ENCODE measurements at regions not wholly inside any gene's neighbourhood (a gene's known extent, or its start where the extent isn't known, plus 50 kb on each side); places are given as distances from the start of the nearest gene placed in this dataset.

DNA sequence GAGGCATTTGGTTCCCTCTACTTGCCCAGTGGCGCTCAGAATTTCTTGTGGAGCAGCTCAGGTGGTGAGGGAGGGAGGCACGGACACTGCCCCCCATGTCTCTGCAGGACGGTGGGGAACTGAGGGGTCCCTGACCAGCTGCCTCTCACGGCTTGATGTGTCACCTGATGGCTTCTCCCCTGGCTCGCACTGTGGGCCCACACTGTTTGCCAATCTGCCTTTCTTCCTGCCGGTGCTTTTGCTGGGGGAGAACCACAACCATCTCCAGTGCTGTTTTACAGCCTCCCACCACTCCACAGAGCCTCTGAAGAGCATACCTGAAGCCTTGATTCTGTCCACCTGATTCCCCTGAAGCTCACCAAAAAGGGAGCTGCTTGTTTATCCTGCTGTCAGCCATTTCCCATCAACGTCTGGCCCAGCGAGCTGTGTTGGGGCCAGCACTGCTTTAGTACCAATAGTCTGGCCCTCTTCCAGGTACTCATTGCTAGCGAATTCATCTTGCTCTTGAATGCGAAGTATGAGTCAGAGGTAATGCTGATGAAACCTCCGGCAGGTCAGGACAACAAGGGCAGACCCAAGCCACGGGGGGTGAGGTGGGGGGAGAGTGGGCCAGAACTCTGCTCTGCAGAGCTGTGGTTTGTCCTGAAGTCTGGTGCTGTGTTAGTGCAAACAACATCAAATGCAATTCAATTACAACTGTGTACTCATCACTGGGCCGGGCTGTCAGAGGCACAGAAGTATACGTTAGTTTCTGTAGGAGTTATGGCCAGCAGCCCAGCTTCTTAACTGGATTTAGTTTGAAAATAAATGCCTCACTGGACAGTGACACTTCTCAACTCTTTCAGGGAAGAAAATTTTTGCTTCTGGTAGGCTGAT lies 208.3 kb upstream of the JADE1 start:
- DNase-seq = no peak

DNA sequence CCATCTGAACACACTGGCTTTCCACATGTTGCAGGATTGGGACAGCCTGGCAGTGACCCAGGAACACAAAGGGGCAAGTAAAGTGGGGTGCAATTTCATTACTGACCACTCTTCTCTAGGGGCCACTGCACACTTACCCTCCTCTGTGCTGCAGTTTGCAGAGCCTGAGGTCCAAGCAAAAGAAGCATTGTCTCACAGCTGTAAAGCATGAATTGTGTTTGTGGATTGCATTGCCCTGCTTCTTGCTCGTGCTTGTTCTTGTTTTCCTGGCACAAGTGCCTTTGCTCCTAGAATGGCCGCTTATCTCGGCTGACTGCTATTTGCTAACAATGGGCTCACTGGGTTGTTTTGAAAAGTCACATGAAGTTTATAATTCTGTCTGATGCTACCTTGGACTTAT lies 209.1 kb upstream of the JADE1 start:
- DNase-seq = no peak

DNA sequence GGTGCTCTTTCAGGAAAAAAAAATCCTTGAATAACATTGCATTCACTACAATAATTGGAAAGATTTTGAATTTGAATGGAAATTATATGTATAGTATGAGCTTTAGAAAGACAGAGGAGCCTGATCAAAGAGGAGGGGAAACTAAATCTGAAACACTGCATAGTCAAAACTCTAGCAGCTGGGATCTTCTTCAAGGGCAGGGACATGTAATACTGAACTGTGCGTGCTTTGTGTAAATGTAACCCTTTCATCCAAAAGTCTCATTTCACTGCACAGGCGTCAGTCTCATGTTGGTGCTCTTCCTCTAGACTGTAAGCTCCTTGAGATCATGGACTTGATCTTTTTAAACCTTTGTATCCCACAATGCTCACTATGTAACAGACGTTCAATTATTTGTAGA lies 212.0 kb upstream of the JADE1 start:
- DNase-seq = no peak

- no peak for DNase-seq
These were observed 212.6 kb upstream of the JADE1 start for GRCh38 chr4:128596853-128597252.

- DNase-seq = no peak
These were observed 213.4 kb upstream of the JADE1 start for GRCh38 chr4:128596115-128596514.

- no peak for DNase-seq
These were observed 218.0 kb upstream of the JADE1 start for GRCh38 chr4:128591482-128591881.

GRCh38 chr4:128590773-128591172 lies 218.7 kb upstream of the JADE1 start:
- DNase-seq = no peak

DNA sequence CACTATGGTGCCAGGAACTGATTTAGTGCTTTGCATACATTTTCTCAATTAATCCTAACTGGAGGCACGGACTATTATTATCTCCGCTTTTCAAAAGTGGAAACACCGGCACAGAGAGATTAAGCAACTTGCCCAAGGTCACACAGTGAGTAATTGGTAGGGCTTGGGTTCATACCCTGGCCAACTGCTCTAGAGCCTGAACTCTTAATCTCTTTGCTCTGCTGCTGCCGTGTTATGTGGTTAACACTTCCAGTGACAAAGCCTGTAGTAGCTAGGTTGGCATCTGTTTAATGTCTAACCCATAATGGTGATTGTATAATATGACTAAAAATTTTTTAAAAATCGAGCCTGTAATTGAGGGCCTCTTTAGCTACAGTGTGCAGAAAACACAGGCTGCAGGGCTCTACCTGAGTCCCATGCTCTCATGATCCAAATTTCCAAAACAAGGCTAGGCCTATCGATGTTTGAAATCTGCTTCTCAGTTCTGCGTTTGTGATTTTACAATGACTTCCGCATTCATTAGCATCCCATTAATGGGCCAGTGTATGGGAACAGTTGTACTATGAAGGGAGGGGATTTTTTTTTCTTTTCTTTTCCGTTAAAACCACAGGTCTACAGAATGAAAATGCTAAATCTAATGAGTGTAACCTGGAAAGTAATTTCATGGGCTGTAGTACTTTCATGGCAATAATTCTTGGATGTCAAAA lies 219.3 kb upstream of the JADE1 start:
- DNase-seq = no peak

- DNase-seq = no peak
These were observed 220.0 kb upstream of the JADE1 start for GRCh38 chr4:128589384-128589965.

DNA sequence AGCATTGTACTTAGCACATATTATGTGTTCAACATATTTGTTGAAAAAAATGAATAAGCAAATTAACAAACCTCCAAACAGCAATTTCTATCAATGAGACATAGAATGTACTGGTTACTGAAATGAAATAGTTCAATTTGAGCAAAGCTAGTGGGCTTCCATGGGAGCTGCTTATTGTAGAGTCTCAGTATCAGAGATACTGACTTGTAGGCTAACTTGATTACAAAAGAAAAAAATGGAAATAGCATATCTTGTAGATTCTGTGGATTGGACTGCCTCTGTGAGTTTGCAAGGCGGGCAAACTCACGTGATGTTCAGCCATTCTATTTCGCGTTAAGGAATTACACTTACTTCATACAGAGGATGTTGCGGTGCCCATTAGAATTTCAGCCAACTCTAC lies 222.1 kb upstream of the JADE1 start:
- no peak for DNase-seq

- no peak for DNase-seq
These were observed 225.5 kb upstream of the JADE1 start for GRCh38 chr4:128583753-128584712.

DNA sequence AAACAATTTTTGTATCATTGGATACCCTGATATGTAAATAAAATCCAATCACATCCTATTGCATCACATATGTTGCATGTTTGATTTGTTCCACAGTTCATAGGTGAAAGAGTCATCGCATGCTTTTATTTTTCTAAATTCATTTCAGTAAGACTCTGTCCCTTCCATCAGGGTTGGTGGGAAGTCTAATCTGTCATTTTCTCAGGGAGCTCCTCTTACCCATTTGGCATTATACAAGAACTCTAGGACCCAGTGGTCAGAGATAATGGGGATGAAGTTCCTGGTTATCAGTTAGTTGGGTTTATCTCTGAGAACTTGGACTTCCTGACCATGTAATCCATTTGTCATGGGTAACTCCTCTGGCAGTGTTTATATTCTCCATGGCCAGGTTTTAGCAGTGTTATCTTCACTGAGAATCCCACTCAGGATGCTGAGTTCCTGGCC lies 227.1 kb upstream of the JADE1 start:
- DNase-seq = no peak

- no peak for DNase-seq
These were observed 230.2 kb upstream of the JADE1 start for GRCh38 chr4:128579154-128579853.

GRCh38 chr4:128574706-128575105 lies 234.8 kb upstream of the JADE1 start:
- peak; percentile 83 for DNase-seq

GRCh38 chr4:128573781-128574508 lies 235.6 kb upstream of the JADE1 start:
- no peak for DNase-seq

GRCh38 chr4:128572778-128573241 lies 236.7 kb upstream of the JADE1 start:
- no peak for DNase-seq

DNA sequence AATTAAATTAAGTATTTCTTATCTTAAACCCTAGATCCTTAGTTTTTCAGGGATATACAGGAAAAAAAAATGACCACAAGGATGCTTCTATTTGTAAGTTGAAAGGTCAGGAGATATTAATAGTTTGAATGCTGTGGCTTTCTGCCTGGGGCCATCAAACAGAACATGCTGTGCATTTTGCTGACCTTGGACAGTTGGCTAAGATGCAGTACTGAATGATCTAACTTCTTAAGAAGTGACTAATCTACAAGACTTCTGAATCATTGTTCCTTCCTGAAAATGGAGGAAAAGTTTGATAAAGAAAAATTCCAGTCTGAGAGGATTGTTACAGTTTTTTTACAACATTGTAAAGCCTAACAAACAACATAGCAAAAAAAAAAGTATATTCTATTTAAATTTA lies 237.8 kb upstream of the JADE1 start:
- no peak for DNase-seq

GRCh38 chr4:128570387-128570975 lies 239.0 kb upstream of the JADE1 start:
- no peak for DNase-seq

DNA sequence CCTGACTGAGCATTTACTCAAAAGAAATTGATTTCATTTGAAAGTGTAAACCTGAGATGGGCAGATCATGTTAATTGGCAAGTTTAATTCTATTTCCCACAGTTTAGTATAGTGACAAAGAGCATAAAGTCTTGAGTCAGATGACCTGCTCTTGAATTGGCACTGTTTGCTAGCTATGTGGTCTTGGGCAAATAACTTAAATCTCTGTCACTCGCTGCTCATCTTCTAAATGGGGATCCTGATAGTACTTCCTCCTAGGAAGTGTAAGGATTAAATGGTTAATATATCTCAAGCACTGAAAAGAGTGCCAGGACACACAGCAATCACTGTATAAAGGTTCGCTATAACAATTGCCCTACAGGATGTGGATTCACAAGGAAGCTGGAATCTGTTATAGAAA lies 242.8 kb upstream of the JADE1 start:
- DNase-seq = no peak

- DNase-seq = peak; percentile 28
These were observed 243.8 kb upstream of the JADE1 start for GRCh38 chr4:128565565-128566186.

All from stimulated activated CD4-positive, alpha-beta T cell treated with anti-CD3 and anti-CD28 coated beads, Interleukin-15, amount 100 ng/mL, for 24 hours (primary cell).